Loucy (cell line): ENCODE measurements at regions not wholly inside any gene's neighbourhood (a gene's known extent, or its start where the extent isn't known, plus 50 kb on each side); places are given as distances from the start of the nearest gene placed in this dataset.

Experiments used
- H2AFZ ChIP-seq: fragments of 200-600 bp; sonication (generic); 2 replicates; pipeline ENCODE4 v1.6.0; 2016; ENCODE audit warnings: antibody characterized with exemption, mild to moderate bottlenecking, low read length, moderate library complexity
- H3F3A ChIP-seq: fragments of 200-600 bp; 2 replicates; pipeline ENCODE4 v1.6.0; 2016; ENCODE audit warnings: antibody characterized with exemption, low read depth, mild to moderate bottlenecking
- H3K27me3 ChIP-seq: fragments of 200-600 bp; sonication (generic); 2 replicates; pipeline ENCODE4 v1.6.1; 2014; ENCODE audit warnings: low read length, mild to moderate bottlenecking; ENCODE audit not compliant: insufficient read depth, poor library complexity, severe bottlenecking
- H3K36me3 ChIP-seq: fragments of 200-600 bp; sonication (generic); 2 replicates; pipeline ENCODE4 v1.6.1; 2016; ENCODE audit warnings: low read length; ENCODE audit not compliant: insufficient read depth
- H3K4me1 ChIP-seq: fragments of 200-600 bp; sonication (generic); 2 replicates; pipeline ENCODE4 v1.5.1; 2014; ENCODE audit warnings: low read length, mild to moderate bottlenecking; ENCODE audit not compliant: insufficient read depth, poor library complexity, severe bottlenecking
- H3K4me2 ChIP-seq: fragments of 200-600 bp; sonication (generic); 2 replicates; pipeline ENCODE4 v1.6.0; 2014; ENCODE audit warnings: antibody characterized with exemption, low read length, low read depth, mild to moderate bottlenecking; ENCODE audit not compliant: poor library complexity, severe bottlenecking
- H3K4me3 ChIP-seq: fragments of 200-600 bp; sonication (generic); 2 replicates; pipeline ENCODE4 v1.5.1; 2014; ENCODE audit warnings: low read length, mild to moderate bottlenecking, mixed read lengths; ENCODE audit not compliant: poor library complexity, severe bottlenecking
- H3K79me2 ChIP-seq: fragments of 200-600 bp; sonication (generic); 2 replicates; pipeline ENCODE4 v1.6.1; 2014; ENCODE audit warnings: low read length; ENCODE audit not compliant: insufficient read depth
- H3K9ac ChIP-seq: fragments of 200-600 bp; sonication (generic); 2 replicates; pipeline ENCODE4 v1.6.0; 2014; ENCODE audit warnings: mild to moderate bottlenecking, low read depth, low read length, moderate library complexity; ENCODE audit not compliant: poor library complexity, severe bottlenecking
- H3K9me2 ChIP-seq: fragments of 200-600 bp; sonication (generic); replicated peaks from 2 replicates; pipeline ENCODE4 v1.6.1; 2016; ENCODE audit warnings: low read depth, low read length, mixed read lengths
- H3K9me3 ChIP-seq: fragments of 200-600 bp; sonication (generic); 2 replicates; pipeline ENCODE4 v1.6.1; 2014; ENCODE audit warnings: mild to moderate bottlenecking, antibody characterized with exemption, low read length, low read depth; ENCODE audit not compliant: insufficient read depth
- H4K20me1 ChIP-seq: fragments of 200-600 bp; sonication (generic); 2 replicates; pipeline ENCODE4 v1.6.0; 2014; ENCODE audit warnings: antibody characterized with exemption, low read length, mild to moderate bottlenecking; ENCODE audit not compliant: insufficient read depth, poor library complexity, severe bottlenecking
- CTCF ChIP-seq: fragments of 200-600 bp; sonication (generic); conservative IDR thresholded peaks from 2 replicates; pipeline ENCODE4 v1.5.1; 2014; ENCODE audit warnings: mild to moderate bottlenecking, antibody characterized with exemption, low read length
- EZH2phosphoT487 ChIP-seq: fragments of 200-600 bp; IDR thresholded peaks from 2 replicates; pipeline ENCODE4 v1.6.1; 2018; ENCODE audit warnings: antibody characterized with exemption, mild to moderate bottlenecking, moderate library complexity, borderline replicate concordance

GRCh38 chr5:107764282-107764681 is 93.5 kb upstream of the EFNA5 start:
- Histone ChIP-seq H3K36me3 (no peaks in the 10 kb centered on the region), H3K79me2 (no peaks in the 10 kb centered on the region), H3K4me3 (no peak overlapping the region), H4K20me1 (no peaks in the 10 kb centered on the region), H3K9me3 (no peaks in the 10 kb centered on the region), H2AFZ (no peak overlapping the region), H3K9ac (no peak overlapping the region), H3F3A (no peaks in the 10 kb centered on the region), H3K4me2 (no peak overlapping the region), H3K9me2 (no peaks in the 10 kb centered on the region), H3K27me3 (no peaks in the 10 kb centered on the region), H3K4me1 (no peaks in the 10 kb centered on the region)
- no peak for TF ChIP-seq CTCF
- TF ChIP-seq EZH2phosphoT487, result no peak

GRCh38 chr5:107753427-107753826 is 82.7 kb upstream of the EFNA5 start:
- H4K20me1 ChIP-seq, result no peaks in the 10 kb centered on the region
- H3K27me3 ChIP-seq, result no peaks in the 10 kb centered on the region
- no peak overlapping the region for H3K4me3 ChIP-seq
- H2AFZ ChIP-seq, result no peak overlapping the region
- no peak overlapping the region for H3K4me2 ChIP-seq
- no peaks in the 10 kb centered on the region for H3F3A ChIP-seq
- no peaks in the 10 kb centered on the region for H3K36me3 ChIP-seq
- no peaks in the 10 kb centered on the region for H3K9me2 ChIP-seq
- H3K9ac ChIP-seq, result no peak overlapping the region
- H3K79me2 ChIP-seq, result no peaks in the 10 kb centered on the region
- H3K4me1 ChIP-seq, result no peaks in the 10 kb centered on the region
- no peaks in the 10 kb centered on the region for H3K9me3 ChIP-seq
- no peak for TF ChIP-seq CTCF
- no peak for TF ChIP-seq EZH2phosphoT487

- Histone ChIP-seq H4K20me1 (no peaks in the 10 kb centered on the region), H3K9me2 (no peaks in the 10 kb centered on the region), H3K4me1 (no peaks in the 10 kb centered on the region), H3K9me3 (no peaks in the 10 kb centered on the region), H3K27me3 (no peaks in the 10 kb centered on the region), H3K79me2 (no peaks in the 10 kb centered on the region), H3K36me3 (no peaks in the 10 kb centered on the region), H2AFZ (no peak overlapping the region), H3K4me2 (no peak overlapping the region), H3F3A (no peaks in the 10 kb centered on the region), H3K9ac (no peak overlapping the region), H3K4me3 (no peak overlapping the region)
- TF ChIP-seq EZH2phosphoT487, result no peak
- TF ChIP-seq CTCF, result no peak
Measured at GRCh38 chr5:107744418-107745330, 73.9 kb upstream of the EFNA5 start.
